ENCODE measurements at regions not wholly inside any gene's neighbourhood (a gene's known extent, or its start where the extent isn't known, plus 50 kb on each side); places are given as distances from the start of the nearest gene placed in this dataset.

GRCh38 chr4:18582841-18583240, 561.3 kb upstream of the LCORL start:
- ATAC-seq = no peak
- TF ChIP-seq PPARA (CRISPR knock-in tag; IDR thresholded peaks at IDR 0.05; ENCODE audit: borderline replicate concordance) = no peak
- TF ChIP-seq ZNF565 (CRISPR knock-in tag; conservative IDR thresholded peaks at IDR 0.05; ENCODE audit: low read depth) = no peak
- TF ChIP-seq TCF4 (CRISPR knock-in tag; IDR thresholded peaks at IDR 0.05; ENCODE audit: borderline replicate concordance) = no peak
- no peak for TF ChIP-seq ARNTL (CRISPR knock-in tag; IDR thresholded peaks at IDR 0.05; ENCODE audit: borderline replicate concordance, low read depth)
- no peak for TF ChIP-seq ISL1 (CRISPR knock-in tag; IDR thresholded peaks at IDR 0.05)
- no peak for TF ChIP-seq CSDC2 (CRISPR knock-in tag; IDR thresholded peaks at IDR 0.05)
- TF ChIP-seq BACH2 (CRISPR knock-in tag; IDR thresholded peaks at IDR 0.05; ENCODE audit: borderline replicate concordance) = no peak
- TF ChIP-seq, protein P1, sequence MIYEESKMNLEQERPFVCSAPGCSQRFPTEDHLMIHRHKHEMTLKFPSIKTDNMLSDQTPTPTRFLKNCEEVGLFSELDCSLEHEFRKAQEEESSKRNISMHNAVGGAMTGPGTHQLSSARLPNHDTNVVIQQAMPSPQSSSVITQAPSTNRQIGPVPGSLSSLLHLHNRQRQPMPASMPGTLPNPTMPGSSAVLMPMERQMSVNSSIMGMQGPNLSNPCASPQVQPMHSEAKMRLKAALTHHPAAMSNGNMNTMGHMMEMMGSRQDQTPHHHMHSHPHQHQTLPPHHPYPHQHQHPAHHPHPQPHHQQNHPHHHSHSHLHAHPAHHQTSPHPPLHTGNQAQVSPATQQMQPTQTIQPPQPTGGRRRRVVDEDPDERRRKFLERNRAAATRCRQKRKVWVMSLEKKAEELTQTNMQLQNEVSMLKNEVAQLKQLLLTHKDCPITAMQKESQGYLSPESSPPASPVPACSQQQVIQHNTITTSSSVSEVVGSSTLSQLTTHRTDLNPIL (CRISPR knock-in tag; IDR thresholded peaks at IDR 0.05; ENCODE audit: low read depth) = no peak

DNA sequence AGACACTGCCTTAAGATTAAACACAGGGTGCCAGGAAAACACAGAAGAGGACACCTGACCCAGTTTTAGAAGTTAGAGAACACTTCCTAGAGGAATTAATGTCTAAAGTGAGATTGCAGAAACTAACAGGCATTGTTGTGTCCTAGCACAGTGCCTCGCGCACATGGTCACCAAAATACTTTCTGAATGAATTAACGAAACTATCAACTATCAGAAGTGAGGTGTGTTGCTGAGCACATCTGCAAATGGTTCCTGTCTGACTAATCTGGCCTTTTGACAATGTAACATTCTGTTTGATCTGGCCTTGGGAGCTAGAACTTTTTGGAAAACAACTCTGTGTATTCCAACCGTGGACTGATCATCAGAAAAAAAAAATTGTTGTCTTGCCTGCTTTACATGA, 556.8 kb upstream of the LCORL start:
- ATAC-seq = no peak

DNA sequence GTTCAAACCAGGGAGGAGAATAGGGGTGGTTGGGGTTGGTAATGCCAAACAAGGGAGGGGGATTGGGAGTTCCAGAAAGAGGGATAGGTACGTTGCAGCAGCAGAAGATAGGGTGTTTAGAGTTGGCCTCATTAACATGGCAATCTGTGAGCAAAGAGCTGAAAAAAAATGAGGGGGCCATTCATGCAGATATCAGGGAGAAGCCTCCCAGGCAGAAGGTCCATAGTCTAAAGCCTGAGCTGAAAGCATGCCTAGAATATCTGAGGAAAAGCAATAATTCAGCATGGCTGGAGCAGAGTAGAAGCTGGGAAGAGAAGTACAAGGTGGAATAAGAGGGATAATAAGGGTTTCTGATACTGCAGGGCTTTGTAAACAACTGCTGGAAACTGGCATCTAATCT, 550.9 kb upstream of the LCORL start:
- ATAC-seq = no peak
- TF ChIP-seq PATZ1 (CRISPR knock-in tag; IDR thresholded peaks at IDR 0.05; ENCODE audit: borderline replicate concordance) (no peak), ISL1 (CRISPR knock-in tag; IDR thresholded peaks at IDR 0.05) (no peak), CSDC2 (CRISPR knock-in tag; IDR thresholded peaks at IDR 0.05) (no peak), ESRRG (CRISPR knock-in tag; IDR thresholded peaks at IDR 0.05) (no peak)

More for the DNA sequence above, 556.8 kb upstream of the LCORL start:
- no peak for TF ChIP-seq ZNF565 (CRISPR knock-in tag; conservative IDR thresholded peaks at IDR 0.05; ENCODE audit: low read depth)

DNA sequence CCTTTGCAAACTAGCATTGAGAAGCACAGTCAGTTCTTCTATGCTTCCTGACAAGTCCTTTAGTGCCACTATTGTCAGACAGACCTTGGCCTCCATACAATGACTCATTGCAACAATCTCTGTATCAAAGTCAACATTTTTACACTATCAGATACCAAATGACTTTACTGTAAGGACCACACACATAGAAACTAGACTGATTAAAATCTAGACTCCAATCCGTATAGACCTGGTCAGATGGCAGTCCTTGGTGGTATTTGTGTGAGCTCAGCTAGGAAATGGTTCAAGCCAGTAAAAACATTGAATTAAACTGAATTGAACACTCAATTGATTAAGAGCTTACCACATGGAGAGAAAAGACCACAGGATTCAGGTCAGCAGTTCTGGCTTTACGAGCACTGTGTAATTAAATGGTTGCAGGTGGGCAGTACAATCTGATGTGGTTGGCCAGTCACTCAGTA, 549.8 kb upstream of the LCORL start:
- TF ChIP-seq ARNTL (CRISPR knock-in tag; IDR thresholded peaks at IDR 0.05; ENCODE audit: borderline replicate concordance, low read depth) = no peak
- peak; percentile 18; the same call in 1 of the 2 replicates for TF ChIP-seq TCF4 (CRISPR knock-in tag; IDR thresholded peaks at IDR 0.05; ENCODE audit: borderline replicate concordance)
- TF ChIP-seq ZC3H10 (CRISPR knock-in tag; IDR thresholded peaks at IDR 0.05) = no peak
- TF ChIP-seq POU6F1 (CRISPR knock-in tag; IDR thresholded peaks at IDR 0.05; ENCODE audit: borderline replicate concordance, low read depth) = no peak
- TF ChIP-seq, protein P1 (CRISPR knock-in tag; IDR thresholded peaks at IDR 0.05; ENCODE audit: low read depth) = no peak
- no peak for TF ChIP-seq ZNF8 (CRISPR knock-in tag; IDR thresholded peaks at IDR 0.05)
- ATAC-seq = no peak

GRCh38 chr4:18570370-18570769, 548.8 kb upstream of the LCORL start:
- TF ChIP-seq ZNF8 (CRISPR knock-in tag; IDR thresholded peaks at IDR 0.05) (no peak), POU6F1 (CRISPR knock-in tag; IDR thresholded peaks at IDR 0.05; ENCODE audit: borderline replicate concordance, low read depth) (no peak)
- no peak for ATAC-seq

DNA sequence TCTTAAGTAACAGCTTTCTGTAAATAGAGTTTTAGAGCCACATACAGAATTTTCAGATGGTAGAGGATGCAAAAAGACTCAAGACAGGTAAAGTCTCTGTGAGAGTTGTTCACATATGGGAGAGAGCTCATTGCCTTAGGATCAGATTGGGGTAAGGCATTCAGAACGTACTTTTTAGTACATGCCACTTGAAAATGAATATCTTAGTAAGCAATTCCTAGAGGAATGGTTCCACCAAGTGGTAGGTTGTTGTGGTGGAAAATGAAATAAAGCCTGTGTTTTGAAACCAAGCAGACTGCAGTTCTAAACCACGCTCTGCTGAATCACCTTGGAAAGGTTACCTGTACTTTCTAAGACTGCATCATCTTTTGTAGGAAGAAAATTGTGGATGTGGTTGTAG, 547.0 kb upstream of the LCORL start:
- TF ChIP-seq PPARA (CRISPR knock-in tag; IDR thresholded peaks at IDR 0.05; ENCODE audit: borderline replicate concordance) = no peak
- no peak for TF ChIP-seq BACH2 (CRISPR knock-in tag; IDR thresholded peaks at IDR 0.05; ENCODE audit: borderline replicate concordance)
- no peak for TF ChIP-seq ESRRG (CRISPR knock-in tag; IDR thresholded peaks at IDR 0.05)
- no peak for TF ChIP-seq TOX (CRISPR knock-in tag; IDR thresholded peaks at IDR 0.05; ENCODE audit: borderline replicate concordance)
- TF ChIP-seq, protein P1 (CRISPR knock-in tag; IDR thresholded peaks at IDR 0.05; ENCODE audit: low read depth) = no peak
- TF ChIP-seq RARB (CRISPR knock-in tag; IDR thresholded peaks at IDR 0.05) = no peak
- TF ChIP-seq ZFP30 (CRISPR knock-in tag; IDR thresholded peaks at IDR 0.05) = no peak
- no peak for ATAC-seq

Measured in SK-N-SH treated with all-trans-retinoic acid at 6 μM for 48 hours (cell line).